ENCODE measurements at regions not wholly inside any gene's neighbourhood (a gene's known extent, or its start where the extent isn't known, plus 50 kb on each side); places are given as distances from the start of the nearest gene placed in this dataset.

DNA sequence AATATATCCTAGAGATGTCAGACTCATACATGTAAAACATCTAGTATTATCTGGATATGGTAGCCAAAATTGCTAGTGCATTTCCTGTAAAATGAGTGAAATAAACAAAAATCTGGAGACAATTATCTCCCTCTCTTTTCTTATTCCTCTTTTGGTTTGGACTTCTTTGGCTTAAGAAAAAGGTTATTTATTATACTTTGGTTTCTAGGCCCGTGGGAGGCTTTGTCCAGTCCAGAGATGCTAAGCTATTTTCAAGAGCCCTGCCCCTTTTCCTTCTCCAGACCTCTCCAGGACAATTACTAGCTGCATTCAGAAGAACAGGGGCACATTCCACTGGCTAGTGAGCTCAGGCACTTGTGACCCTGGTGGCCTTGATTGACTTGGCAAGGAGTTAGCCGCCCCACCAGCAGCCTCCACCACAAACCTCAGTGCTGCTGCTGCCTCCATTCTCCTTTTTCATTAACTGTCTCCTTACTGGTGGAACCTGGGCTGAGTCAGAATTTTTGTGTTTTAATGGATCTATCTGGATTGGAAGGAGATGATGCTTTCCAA, 747.3 kb upstream of the TENM4 start:
- DNase-seq = no peak
- Histone ChIP-seq H3K4me3 (no peak overlapping the region), H3K9me3 (replicated peaks in 1 of 3) (no peaks in the 10 kb centered on the region), H3K36me3 (replicated peaks in 1 of 2) (no peaks in the 10 kb centered on the region), H3K4me1 (replicated peaks in 1 of 2) (no peaks in the 10 kb centered on the region), H3K27me3 (no peaks in the 10 kb centered on the region), H3K27ac (no peak overlapping the region)
- intact Hi-C loops (cut with DNase I) = no loop called here
- TF ChIP-seq, protein P1, sequence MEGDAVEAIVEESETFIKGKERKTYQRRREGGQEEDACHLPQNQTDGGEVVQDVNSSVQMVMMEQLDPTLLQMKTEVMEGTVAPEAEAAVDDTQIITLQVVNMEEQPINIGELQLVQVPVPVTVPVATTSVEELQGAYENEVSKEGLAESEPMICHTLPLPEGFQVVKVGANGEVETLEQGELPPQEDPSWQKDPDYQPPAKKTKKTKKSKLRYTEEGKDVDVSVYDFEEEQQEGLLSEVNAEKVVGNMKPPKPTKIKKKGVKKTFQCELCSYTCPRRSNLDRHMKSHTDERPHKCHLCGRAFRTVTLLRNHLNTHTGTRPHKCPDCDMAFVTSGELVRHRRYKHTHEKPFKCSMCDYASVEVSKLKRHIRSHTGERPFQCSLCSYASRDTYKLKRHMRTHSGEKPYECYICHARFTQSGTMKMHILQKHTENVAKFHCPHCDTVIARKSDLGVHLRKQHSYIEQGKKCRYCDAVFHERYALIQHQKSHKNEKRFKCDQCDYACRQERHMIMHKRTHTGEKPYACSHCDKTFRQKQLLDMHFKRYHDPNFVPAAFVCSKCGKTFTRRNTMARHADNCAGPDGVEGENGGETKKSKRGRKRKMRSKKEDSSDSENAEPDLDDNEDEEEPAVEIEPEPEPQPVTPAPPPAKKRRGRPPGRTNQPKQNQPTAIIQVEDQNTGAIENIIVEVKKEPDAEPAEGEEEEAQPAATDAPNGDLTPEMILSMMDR (IDR thresholded peaks at IDR 0.05) = no peak
- TF ChIP-seq POLR2A (IDR thresholded peaks at IDR 0.05) = no peak
- 65 to 85% (median 79%) methylated on average over 2 of the region's 2 CpGs for WGBS, 4 donors

DNA sequence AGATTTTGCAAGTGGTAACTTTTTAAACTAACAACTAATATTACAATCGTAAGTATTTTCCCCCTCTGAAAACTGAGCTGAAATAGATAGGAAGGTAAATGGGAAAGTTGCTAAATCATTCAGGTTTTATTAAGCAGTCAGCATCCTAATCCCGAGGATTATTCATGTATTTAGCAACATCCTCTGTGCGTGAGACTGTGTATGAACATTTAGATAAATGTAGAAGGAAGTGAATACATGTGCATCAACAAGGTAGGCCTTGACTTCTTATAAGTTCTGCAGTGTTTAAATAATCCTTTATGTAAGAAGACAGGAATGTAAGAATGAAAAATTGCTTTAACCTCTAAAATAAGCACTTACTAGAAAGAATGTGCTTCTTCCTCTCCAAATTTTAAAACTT, 745.9 kb upstream of the TENM4 start:
- H3K27me3 ChIP-seq = no peaks in the 10 kb centered on the region
- no peak overlapping the region for H3K4me3 ChIP-seq
- no peaks in the 10 kb centered on the region for H3K4me1 ChIP-seq (replicated peaks in 1 of 2)
- TF ChIP-seq, protein P1 (IDR thresholded peaks at IDR 0.05) = no peak
- no peak for TF ChIP-seq POLR2A (IDR thresholded peaks at IDR 0.05)
- no peak for DNase-seq
- WGBS, 4 donors = 77 to 82% (median 79%) methylated on average over 3 of the region's 3 CpGs
- no peaks in the 10 kb centered on the region for H3K36me3 ChIP-seq (replicated peaks in 1 of 2)
- intact Hi-C loops (cut with DNase I) = no loop called here
- H3K27ac ChIP-seq = no peak overlapping the region
- H3K9me3 ChIP-seq (replicated peaks in 1 of 3) = no peaks in the 10 kb centered on the region

DNA sequence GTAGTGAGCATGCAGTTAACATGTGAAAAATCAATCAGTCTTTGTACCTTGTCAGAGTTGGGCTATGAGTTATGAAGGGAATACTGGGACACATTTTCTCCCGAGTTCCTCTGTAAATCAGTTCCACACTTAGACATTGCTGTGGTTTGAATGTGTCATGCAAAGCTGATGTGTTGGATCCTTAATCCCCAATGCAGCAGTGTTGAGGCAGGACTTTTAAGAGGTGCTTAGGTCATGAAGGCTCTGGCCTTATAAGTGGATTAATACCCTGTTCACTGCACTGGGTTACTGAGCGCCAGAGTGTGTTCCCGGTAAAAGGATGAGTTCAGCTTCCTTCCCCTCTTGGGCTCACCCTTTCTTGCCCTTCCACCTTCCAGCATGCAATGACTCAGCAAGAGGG, 742.1 kb upstream of the TENM4 start:
- TF ChIP-seq, protein P1 (IDR thresholded peaks at IDR 0.05) = no peak
- TF ChIP-seq POLR2A (IDR thresholded peaks at IDR 0.05) = no peak
- Histone ChIP-seq H3K9me3 (replicated peaks in 1 of 3) (no peaks in the 10 kb centered on the region), H3K36me3 (replicated peaks in 1 of 2) (no peaks in the 10 kb centered on the region), H3K27ac (no peak overlapping the region), H3K27me3 (no peaks in the 10 kb centered on the region), H3K4me1 (replicated peaks in 1 of 2) (no peaks in the 10 kb centered on the region), H3K4me3 (no peak overlapping the region)
- DNase-seq = no peak
- intact Hi-C loops (cut with DNase I) = no loop called here
- 55 to 75% (median 72%) methylated on average over 3 of the region's 3 CpGs for WGBS, 4 donors

DNA sequence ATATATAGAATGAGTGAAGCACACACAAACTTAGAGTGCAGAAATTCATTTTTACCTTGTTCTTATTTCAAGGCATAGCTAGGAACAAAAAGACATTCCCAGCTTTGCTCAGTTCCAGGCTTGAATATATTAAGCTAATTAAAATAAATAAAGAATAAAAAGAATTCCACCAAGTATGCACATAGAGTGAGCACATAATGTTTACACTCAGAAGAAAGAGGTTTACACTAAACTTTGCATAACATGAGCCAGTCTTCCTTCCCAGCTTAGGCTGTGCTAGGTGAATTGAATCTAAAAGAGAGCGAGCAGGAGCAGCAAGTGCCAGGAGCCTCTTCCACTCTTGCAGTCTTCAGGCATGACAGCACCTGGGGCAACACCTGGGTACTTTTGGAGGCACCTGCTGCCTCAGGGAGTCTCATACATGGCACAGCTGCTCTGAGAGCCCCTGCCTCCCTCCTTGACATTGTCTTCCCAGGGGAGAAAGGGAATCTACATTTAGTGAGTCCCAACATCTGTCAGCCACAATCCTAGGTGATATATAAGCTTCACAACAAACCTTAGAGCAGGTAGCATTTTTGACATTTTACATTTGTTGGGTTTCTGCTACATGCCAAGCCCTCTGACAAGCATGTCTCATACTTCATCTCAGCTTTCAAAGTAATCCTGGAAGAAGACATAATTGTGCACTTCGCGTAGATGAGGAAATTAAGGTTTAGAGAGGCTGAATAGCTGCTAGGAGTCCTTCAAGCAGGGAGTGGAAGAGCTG, 732.7 kb upstream of the TENM4 start:
- DNase-seq = no peak
- Histone ChIP-seq H3K36me3 (replicated peaks in 1 of 2) (no peaks in the 10 kb centered on the region), H3K4me3 (no peak overlapping the region), H3K9me3 (replicated peaks in 1 of 3) (no peaks in the 10 kb centered on the region), H3K4me1 (replicated peaks in 1 of 2) (no peaks in the 10 kb centered on the region), H3K27me3 (no peaks in the 10 kb centered on the region), H3K27ac (no peak overlapping the region)
- 74 to 88% (median 79%) methylated on average over 3 of the region's 3 CpGs for WGBS, 4 donors
- intact Hi-C loops (cut with DNase I) = no loop called here
- TF ChIP-seq, protein P1 (IDR thresholded peaks at IDR 0.05) = no peak
- no peak for TF ChIP-seq POLR2A (IDR thresholded peaks at IDR 0.05)

Data from adrenal gland (tissue), 9 donors.